Left forelimb (tissue), 1 donor: ENCODE measurements at regions not wholly inside any gene's neighbourhood (a gene's known extent, or its start where the extent isn't known, plus 50 kb on each side); places are given as distances from the start of the nearest gene placed in this dataset.

Source experiments
- DNase-seq: peaks from one replicate; pipeline ENCODE4 v3.0.0-alpha.2; 2018; ENCODE audit warnings: low spot score

- no peak for DNase-seq
Observed at GRCh38 chr16:77663711-77664110, 58.6 kb upstream of the NUDT7 start.

GRCh38 chr16:77666771-77667170 lies 55.5 kb upstream of the NUDT7 start:
- DNase-seq: no peak

- no peak for DNase-seq
Observed at GRCh38 chr16:77668201-77668600, 54.1 kb upstream of the NUDT7 start.

GRCh38 chr16:77669057-77669456 lies 53.3 kb upstream of the NUDT7 start:
- no peak for DNase-seq
